ENCODE measurements at regions not wholly inside any gene's neighbourhood (a gene's known extent, or its start where the extent isn't known, plus 50 kb on each side); places are given as distances from the start of the nearest gene placed in this dataset.

GRCh38 chr3:197352382-197352781, 54.0 kb upstream of the DLG1 start:
- H3K9me3 ChIP-seq (replicated peaks; ENCODE audit: control insufficient read depth, low read depth, low read length) = no peaks in the 10 kb centered on the region
- no CpG with 5 or more reads among the region's 5 CpGs for WGBS (ENCODE audit: insufficient coverage)
- H3K4me3 ChIP-seq (ENCODE audit: low read length) = no peak overlapping the region
- H3K27ac ChIP-seq (ENCODE audit: low read length) = peak overlapping the region; percentile 23
- H3K36me3 ChIP-seq (ENCODE audit: control insufficient read depth, insufficient read depth, low read length) = no peaks in the 10 kb centered on the region
- peaks cover 4% of the 10 kb centered on the region for H3K27me3 ChIP-seq (ENCODE audit: control insufficient read depth, insufficient read depth, low read length)
- H3K4me1 ChIP-seq (ENCODE audit: control insufficient read depth, insufficient read depth, low read length) = peaks cover 51% of the 10 kb centered on the region
- DNase-seq = peak; percentile 81

- DNase-seq = no peak
- no peak overlapping the region for H3K4me3 ChIP-seq (ENCODE audit: low read length)
- no peaks in the 10 kb centered on the region for H3K9me3 ChIP-seq (replicated peaks; ENCODE audit: control insufficient read depth, low read depth, low read length)
- WGBS (ENCODE audit: insufficient coverage) = 79% methylated on average over 9 of the region's 13 CpGs
- H3K36me3 ChIP-seq (ENCODE audit: control insufficient read depth, insufficient read depth, low read length) = no peaks in the 10 kb centered on the region
- H3K4me1 ChIP-seq (ENCODE audit: control insufficient read depth, insufficient read depth, low read length) = peaks cover 34% of the 10 kb centered on the region
- no peak overlapping the region for H3K27ac ChIP-seq (ENCODE audit: low read length)
- peaks cover 3% of the 10 kb centered on the region for H3K27me3 ChIP-seq (ENCODE audit: control insufficient read depth, insufficient read depth, low read length)
Measured at GRCh38 chr3:197350446-197350845, 52.0 kb upstream of the DLG1 start.

GRCh38 chr3:197349368-197349767, 51.0 kb upstream of the DLG1 start:
- DNase-seq = no peak
- Histone ChIP-seq H3K4me1 (ENCODE audit: control insufficient read depth, insufficient read depth, low read length) (peaks cover 26% of the 10 kb centered on the region), H3K36me3 (ENCODE audit: control insufficient read depth, insufficient read depth, low read length) (no peaks in the 10 kb centered on the region), H3K4me3 (ENCODE audit: low read length) (no peak overlapping the region), H3K27me3 (ENCODE audit: control insufficient read depth, insufficient read depth, low read length) (no peaks in the 10 kb centered on the region), H3K9me3 (replicated peaks; ENCODE audit: control insufficient read depth, low read depth, low read length) (no peaks in the 10 kb centered on the region), H3K27ac (ENCODE audit: low read length) (no peak overlapping the region)
- WGBS (ENCODE audit: insufficient coverage) = 78% methylated on average over 5 of the region's 8 CpGs

All from muscle of leg (tissue), 3 donors.